Rectal smooth muscle tissue (tissue), 1 donor: ENCODE measurements at regions not wholly inside any gene's neighbourhood (a gene's known extent, or its start where the extent isn't known, plus 50 kb on each side); places are given as distances from the start of the nearest gene placed in this dataset.
"Not testable (repeated sequence)": the region's sequence is repeated elsewhere in the genome, so short reads cannot be mapped to it uniquely, and the experiment has no call there.

Experiments
- H3K27ac ChIP-seq: one replicate; pipeline ENCODE4 v1.7.0; 2013; ENCODE audit warnings: low read depth, low read length, inconsistent platforms
- H3K27me3 ChIP-seq: one replicate; pipeline ENCODE4 v1.7.0; 2013; ENCODE audit warnings: low read length; ENCODE audit not compliant: control insufficient read depth, insufficient read depth
- H3K36me3 ChIP-seq: one replicate; pipeline ENCODE4 v1.7.0; 2013; ENCODE audit warnings: low read length; ENCODE audit not compliant: control insufficient read depth, insufficient read depth
- H3K4me1 ChIP-seq: one replicate; pipeline ENCODE4 v1.7.0; 2013; ENCODE audit warnings: low read length; ENCODE audit not compliant: control insufficient read depth, insufficient read depth
- H3K4me3 ChIP-seq: one replicate; pipeline ENCODE4 v1.7.0; 2013; ENCODE audit warnings: low read length
- H3K9ac ChIP-seq: one replicate; pipeline ENCODE4 v1.7.0; 2013; ENCODE audit warnings: low read length

DNA sequence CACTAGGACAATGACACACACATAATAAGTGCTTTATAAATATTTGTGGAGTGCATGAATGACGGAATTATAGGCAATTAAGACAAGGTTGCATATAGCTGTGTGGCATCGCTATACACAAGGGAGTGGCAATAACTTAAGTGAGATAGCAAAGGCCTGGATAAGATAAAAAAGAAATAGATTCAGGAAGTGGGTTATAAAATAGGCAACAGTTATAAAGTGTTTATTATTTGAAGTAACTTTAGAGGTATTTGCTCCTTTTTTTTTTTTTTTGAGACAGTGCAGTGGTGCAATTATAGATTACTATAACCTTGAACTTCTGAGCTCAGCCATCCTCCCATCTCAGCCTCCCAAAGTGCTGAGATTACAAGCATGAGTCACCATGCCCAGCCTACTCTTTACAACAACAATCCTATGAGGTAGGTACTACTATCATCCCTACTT is 75.9 kb upstream of the LOC128125822 start:
- Histone ChIP-seq H3K9ac (no peak overlapping the region), H3K36me3 (no peaks in the 10 kb centered on the region), H3K27ac (no peak overlapping the region), H3K4me1 (no peaks in the 10 kb centered on the region), H3K27me3 (no peaks in the 10 kb centered on the region), H3K4me3 (no peak overlapping the region)

DNA sequence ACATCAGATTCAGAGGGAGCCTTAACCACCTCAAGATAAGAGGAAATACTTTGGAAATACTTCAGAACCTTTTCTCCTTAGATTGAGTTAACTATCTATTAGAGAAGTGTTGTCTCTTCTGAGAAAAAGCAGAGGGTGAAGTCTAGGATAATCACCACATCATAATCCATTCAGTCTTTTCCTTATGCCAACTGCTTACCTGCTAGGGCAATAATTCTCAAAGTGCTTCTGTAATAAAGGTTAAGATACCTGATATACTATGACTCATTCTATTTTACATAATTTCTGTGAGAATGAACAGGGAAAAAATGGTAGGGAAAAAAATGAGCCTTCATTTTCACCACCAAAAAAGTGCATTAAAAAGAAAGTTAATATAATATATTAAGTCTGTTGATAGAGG is 70.1 kb upstream of the LOC128125822 start:
- Histone ChIP-seq H3K27ac (no peak overlapping the region), H3K4me1 (no peaks in the 10 kb centered on the region), H3K9ac (no peak overlapping the region), H3K36me3 (no peaks in the 10 kb centered on the region), H3K27me3 (no peaks in the 10 kb centered on the region), H3K4me3 (no peak overlapping the region)

- Histone ChIP-seq H3K27me3 (no peaks in the 10 kb centered on the region), H3K9ac (no peak overlapping the region), H3K36me3 (no peaks in the 10 kb centered on the region), H3K4me3 (no peak overlapping the region), H3K27ac (no peak overlapping the region), H3K4me1 (no peaks in the 10 kb centered on the region)
Measured at GRCh38 chr6:63503199-63503598, 69.1 kb upstream of the LOC128125822 start.

GRCh38 chr6:63504777-63505384 is 67.4 kb upstream of the LOC128125822 start:
- no peaks in the 10 kb centered on the region for H3K4me1 ChIP-seq
- H3K9ac ChIP-seq: no peak overlapping the region
- no peaks in the 10 kb centered on the region for H3K27me3 ChIP-seq
- H3K4me3 ChIP-seq: no peak overlapping the region
- H3K36me3 ChIP-seq: no peaks in the 10 kb centered on the region
- no peak overlapping the region for H3K27ac ChIP-seq

- no peak overlapping the region for H3K4me3 ChIP-seq
- H3K27ac ChIP-seq: no peak overlapping the region
- no peak overlapping the region for H3K9ac ChIP-seq
- no peaks in the 10 kb centered on the region for H3K36me3 ChIP-seq
- peaks cover 4% of the 10 kb centered on the region for H3K4me1 ChIP-seq
- H3K27me3 ChIP-seq: no peaks in the 10 kb centered on the region
Measured at GRCh38 chr6:63507096-63507495, 65.2 kb upstream of the LOC128125822 start.

GRCh38 chr6:63509652-63510352 is 62.5 kb upstream of the LOC128125822 start:
- Histone ChIP-seq H3K36me3 (no peaks in the 10 kb centered on the region), H3K9ac (no peak overlapping the region), H3K4me3 (no peak overlapping the region), H3K27me3 (no peaks in the 10 kb centered on the region), H3K27ac (peak overlapping the region; percentile 79), H3K4me1 (peaks cover 4% of the 10 kb centered on the region)

- H3K36me3 ChIP-seq: no peaks in the 10 kb centered on the region
- H3K9ac ChIP-seq: no peak overlapping the region
- H3K4me3 ChIP-seq: no peak overlapping the region
- no peaks in the 10 kb centered on the region for H3K27me3 ChIP-seq
- H3K4me1 ChIP-seq: peaks cover 4% of the 10 kb centered on the region
- H3K27ac ChIP-seq: peak overlapping the region; percentile 79
Measured at GRCh38 chr6:63510353-63510686, 62.0 kb upstream of the LOC128125822 start.

DNA sequence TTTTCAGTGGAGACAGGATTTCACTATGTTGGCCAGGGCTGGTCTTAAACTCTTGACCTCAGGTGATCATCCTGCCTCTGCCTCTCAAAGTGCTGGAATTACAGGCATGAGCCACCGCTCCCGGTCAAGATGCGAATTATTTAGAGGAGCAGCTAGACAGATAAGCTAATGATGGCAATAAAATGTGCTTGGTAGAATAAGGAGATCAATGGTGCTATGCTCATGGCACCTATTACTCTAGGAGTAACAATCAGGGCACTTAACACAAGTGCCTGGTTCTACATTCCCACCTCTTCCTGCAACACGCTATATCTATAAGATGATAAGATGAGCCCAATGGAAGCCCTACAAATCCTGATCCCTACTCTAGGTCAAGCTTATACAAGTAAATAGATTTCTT is 61.4 kb upstream of the LOC128125822 start:
- peaks cover 4% of the 10 kb centered on the region for H3K4me1 ChIP-seq
- no peak overlapping the region for H3K4me3 ChIP-seq
- peak overlapping the region; percentile 79 for H3K27ac ChIP-seq
- H3K36me3 ChIP-seq: no peaks in the 10 kb centered on the region
- H3K27me3 ChIP-seq: no peaks in the 10 kb centered on the region
- no peak overlapping the region for H3K9ac ChIP-seq

DNA sequence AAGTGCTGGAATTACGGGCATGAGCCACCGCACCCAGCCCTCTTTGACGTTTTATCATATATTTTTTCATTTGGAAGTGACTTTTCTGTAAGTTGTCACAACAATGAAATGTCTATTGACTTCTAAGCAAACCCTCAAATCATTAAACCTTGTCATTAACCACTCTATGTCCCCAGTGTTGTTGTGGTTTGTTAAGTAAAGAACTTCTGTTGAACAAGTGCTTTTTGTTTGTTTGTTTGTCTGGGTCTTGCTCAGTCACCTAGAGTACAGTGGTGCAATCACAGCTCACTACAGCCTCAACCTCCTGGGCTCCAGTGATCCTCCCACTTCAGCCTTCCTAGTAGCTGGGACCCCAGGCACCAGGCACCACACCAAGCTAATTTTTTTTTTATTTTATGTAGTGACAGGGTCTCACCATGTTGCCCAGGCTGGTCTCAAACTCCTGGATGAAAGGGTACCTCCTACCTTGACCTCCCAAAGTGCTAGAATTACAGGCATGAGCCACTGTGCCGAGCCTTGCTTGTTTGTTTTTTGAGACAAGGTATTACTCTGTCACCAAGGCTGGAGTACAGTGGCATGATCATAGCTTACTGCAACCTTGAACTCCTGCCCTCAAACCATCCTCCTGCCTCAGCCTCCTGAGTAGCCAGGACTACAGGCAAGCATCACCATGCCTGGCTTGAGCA is 57.6 kb upstream of the LOC128125822 start:
- H3K36me3 ChIP-seq: no peaks in the 10 kb centered on the region
- no peak overlapping the region for H3K27ac ChIP-seq

DNA sequence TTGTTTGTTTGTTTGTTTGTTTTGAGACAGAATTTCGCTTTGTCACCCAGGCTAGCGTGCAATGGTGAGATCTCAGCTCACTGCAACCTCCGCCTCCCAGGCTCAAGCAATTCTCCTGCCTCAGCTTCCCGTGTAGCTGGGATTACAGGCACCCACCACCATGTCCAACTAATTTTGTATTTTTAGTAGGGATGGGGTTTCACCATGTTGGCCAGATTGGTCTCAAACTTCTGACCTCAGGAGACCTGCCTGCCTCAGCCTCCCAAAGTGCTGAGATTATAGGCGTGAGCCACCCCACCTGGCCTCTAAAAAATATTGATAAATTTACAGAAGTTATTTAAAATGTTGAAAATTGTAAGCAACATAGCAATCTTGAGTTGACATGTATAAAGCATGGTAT is 57.1 kb upstream of the LOC128125822 start:
- not testable (repeated sequence) for H3K9ac ChIP-seq, H3K27ac ChIP-seq, H3K27me3 ChIP-seq, H3K4me3 ChIP-seq, H3K4me1 ChIP-seq, H3K36me3 ChIP-seq

More for the DNA sequence above, 57.6 kb upstream of the LOC128125822 start:
- Histone ChIP-seq H3K4me3 (no peak overlapping the region), H3K27me3 (no peaks in the 10 kb centered on the region), H3K9ac (no peak overlapping the region), H3K4me1 (peaks cover 4% of the 10 kb centered on the region)

DNA sequence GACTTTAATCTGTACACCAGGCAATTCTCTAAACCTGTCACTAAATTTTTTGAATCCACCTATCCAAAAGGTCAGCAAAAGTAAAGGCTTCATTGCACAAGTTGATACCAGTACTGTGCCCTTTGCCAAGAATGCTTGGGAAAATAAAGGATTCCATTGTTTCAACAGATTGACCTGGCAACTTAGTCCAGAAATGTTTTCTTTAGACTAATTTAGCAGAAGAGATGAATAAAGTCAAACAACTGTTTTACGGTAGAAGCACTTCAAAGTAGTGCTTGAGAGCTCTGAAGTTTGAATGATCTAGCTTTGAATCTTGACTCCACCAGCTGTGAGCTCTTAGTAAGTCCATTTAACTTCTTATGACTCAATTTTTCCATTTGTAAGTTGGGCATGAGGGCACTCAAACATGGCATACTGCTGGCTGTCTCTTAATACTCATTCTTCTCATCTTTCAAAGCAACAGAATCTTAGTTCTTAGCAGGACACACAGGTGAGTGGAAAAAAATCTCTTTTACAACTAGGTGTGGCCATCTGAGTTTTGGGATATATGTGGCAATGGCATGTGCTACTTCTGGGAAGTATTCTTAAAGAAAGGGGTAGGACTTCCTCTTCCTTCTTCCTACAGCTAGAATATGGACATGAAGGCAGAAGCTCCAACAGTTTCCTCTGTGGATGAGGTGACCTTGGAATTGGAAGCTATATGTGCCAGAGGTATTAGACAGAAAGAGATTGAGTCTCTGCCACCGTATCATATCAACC is 55.9 kb upstream of the LOC128125822 start:
- H3K9ac ChIP-seq: no peak overlapping the region
- H3K27ac ChIP-seq: no peak overlapping the region
- no peak overlapping the region for H3K4me3 ChIP-seq
- no peaks in the 10 kb centered on the region for H3K4me1 ChIP-seq
- H3K36me3 ChIP-seq: no peaks in the 10 kb centered on the region
- no peaks in the 10 kb centered on the region for H3K27me3 ChIP-seq

DNA sequence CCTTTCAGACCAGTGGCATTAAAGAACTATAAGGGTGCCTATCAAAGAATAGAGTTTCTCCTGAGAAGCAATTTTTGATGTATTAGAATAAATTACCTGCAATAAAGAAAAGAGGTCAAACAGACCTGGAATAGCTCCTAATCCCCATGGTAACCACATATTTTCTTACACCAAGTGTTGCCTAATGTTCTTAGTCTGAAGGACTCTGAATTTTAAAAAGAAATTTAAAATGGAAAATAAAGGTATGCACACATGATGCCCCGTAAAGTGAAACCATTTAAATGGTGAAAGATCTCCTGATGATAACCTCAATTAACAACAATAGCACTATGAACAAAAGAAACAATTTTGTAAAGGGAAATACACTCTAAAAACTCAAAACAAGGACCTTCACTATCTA is 55.1 kb upstream of the LOC128125822 start:
- Histone ChIP-seq H3K27me3 (no peaks in the 10 kb centered on the region), H3K27ac (no peak overlapping the region), H3K4me1 (no peaks in the 10 kb centered on the region), H3K4me3 (no peak overlapping the region), H3K36me3 (no peaks in the 10 kb centered on the region), H3K9ac (no peak overlapping the region)
